Chondrocyte (in vitro differentiated cells): ENCODE measurements at regions not wholly inside any gene's neighbourhood (a gene's known extent, or its start where the extent isn't known, plus 50 kb on each side); places are given as distances from the start of the nearest gene placed in this dataset.

ENCODE experiments used
- DNase-seq: peaks from one replicate; pipeline ENCODE4 v3.0.0; 2021; ENCODE audit warnings: mixed read lengths, low spot score
- H3K27ac Mint-ChIP-seq: one replicate; pipeline ENCODE4 v1.8.0; 2021; ENCODE audit warnings: mild to moderate bottlenecking, moderate library complexity, mixed read lengths; ENCODE audit not compliant: unreplicated experiment
- H3K27me3 Mint-ChIP-seq: 2 replicates; pipeline ENCODE4 v1.8.0; 2021; ENCODE audit warnings: low read depth, mixed read lengths
- H3K36me3 Mint-ChIP-seq: 2 replicates; pipeline ENCODE4 v1.8.0; 2021; ENCODE audit warnings: low read depth, mixed read lengths
- H3K4me1 Mint-ChIP-seq: 2 replicates; pipeline ENCODE4 v1.8.0; 2021; ENCODE audit warnings: low read depth, mild to moderate bottlenecking, mixed read lengths
- H3K4me3 Mint-ChIP-seq: one replicate; pipeline ENCODE4 v1.8.0; 2021; ENCODE audit warnings: mild to moderate bottlenecking, moderate library complexity, mixed read lengths; ENCODE audit not compliant: unreplicated experiment
- H3K9me3 Mint-ChIP-seq: 2 replicates; pipeline ENCODE4 v1.8.0; 2021; ENCODE audit warnings: low read depth, mixed read lengths
- TF ChIP-seq, protein P1 (sequence below): fragments of 200-600 bp; sonication (generic); IDR thresholded peaks from 2 replicates; pipeline ENCODE4 v1.5.0; 2021; ENCODE audit warnings: antibody characterized with exemption, mild to moderate bottlenecking, moderate library complexity

DNA sequence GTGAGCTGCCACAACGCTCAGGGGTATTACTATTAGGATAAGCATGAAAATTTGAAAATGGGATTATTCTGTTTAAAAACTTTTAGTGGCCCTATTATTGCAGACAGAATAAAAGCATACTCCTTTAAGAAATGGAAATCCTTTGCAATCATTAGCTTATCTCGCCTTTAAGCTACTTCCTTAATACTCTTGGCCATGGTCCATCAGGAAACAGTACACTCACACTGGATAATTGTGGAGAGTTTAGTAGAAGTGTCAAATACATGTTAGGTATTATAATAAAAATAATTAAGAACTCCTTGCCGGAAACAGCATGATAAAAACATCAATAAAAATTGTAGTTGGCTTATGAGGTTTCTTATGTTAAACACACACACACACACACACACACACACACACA is 100.4 kb upstream of the PPFIA2 start:
- peaks cover 2% of the 10 kb centered on the region for H3K9me3 Mint-ChIP-seq

DNA sequence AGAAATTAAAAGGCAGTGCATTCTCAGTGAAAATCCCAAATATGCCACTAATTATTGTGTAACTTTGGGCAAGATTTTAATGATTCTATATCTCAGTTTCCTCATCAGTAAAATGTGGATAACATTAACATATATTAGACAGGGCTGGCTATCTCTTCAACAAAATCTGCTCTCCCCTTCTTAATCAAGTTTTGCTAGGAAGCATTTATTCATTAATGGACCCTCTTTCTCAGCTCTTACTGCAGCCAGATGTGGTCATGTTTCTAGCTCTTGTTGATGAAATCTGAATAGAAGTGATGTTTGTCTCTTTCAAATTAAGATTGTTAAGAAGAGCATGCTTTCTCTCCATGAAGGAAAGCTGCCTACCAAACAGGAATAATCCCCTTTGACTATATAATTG is 84.4 kb upstream of the PPFIA2 start:
- H3K27ac Mint-ChIP-seq = no peak overlapping the region
- no peak overlapping the region for H3K4me3 Mint-ChIP-seq
- H3K9me3 Mint-ChIP-seq = no peaks in the 10 kb centered on the region
- peaks cover 4% of the 10 kb centered on the region for H3K27me3 Mint-ChIP-seq
- no peaks in the 10 kb centered on the region for H3K36me3 Mint-ChIP-seq
- DNase-seq = no peak
- H3K4me1 Mint-ChIP-seq = no peaks in the 10 kb centered on the region
- TF ChIP-seq, protein P1, sequence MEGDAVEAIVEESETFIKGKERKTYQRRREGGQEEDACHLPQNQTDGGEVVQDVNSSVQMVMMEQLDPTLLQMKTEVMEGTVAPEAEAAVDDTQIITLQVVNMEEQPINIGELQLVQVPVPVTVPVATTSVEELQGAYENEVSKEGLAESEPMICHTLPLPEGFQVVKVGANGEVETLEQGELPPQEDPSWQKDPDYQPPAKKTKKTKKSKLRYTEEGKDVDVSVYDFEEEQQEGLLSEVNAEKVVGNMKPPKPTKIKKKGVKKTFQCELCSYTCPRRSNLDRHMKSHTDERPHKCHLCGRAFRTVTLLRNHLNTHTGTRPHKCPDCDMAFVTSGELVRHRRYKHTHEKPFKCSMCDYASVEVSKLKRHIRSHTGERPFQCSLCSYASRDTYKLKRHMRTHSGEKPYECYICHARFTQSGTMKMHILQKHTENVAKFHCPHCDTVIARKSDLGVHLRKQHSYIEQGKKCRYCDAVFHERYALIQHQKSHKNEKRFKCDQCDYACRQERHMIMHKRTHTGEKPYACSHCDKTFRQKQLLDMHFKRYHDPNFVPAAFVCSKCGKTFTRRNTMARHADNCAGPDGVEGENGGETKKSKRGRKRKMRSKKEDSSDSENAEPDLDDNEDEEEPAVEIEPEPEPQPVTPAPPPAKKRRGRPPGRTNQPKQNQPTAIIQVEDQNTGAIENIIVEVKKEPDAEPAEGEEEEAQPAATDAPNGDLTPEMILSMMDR = no peak

More for the DNA sequence above, 100.4 kb upstream of the PPFIA2 start:
- H3K36me3 Mint-ChIP-seq = peaks cover 1% of the 10 kb centered on the region
- TF ChIP-seq, protein P1 = no peak
- H3K4me3 Mint-ChIP-seq = no peak overlapping the region
- peaks cover 4% of the 10 kb centered on the region for H3K27me3 Mint-ChIP-seq
- no peaks in the 10 kb centered on the region for H3K4me1 Mint-ChIP-seq
- no peak overlapping the region for H3K27ac Mint-ChIP-seq
- DNase-seq = no peak

DNA sequence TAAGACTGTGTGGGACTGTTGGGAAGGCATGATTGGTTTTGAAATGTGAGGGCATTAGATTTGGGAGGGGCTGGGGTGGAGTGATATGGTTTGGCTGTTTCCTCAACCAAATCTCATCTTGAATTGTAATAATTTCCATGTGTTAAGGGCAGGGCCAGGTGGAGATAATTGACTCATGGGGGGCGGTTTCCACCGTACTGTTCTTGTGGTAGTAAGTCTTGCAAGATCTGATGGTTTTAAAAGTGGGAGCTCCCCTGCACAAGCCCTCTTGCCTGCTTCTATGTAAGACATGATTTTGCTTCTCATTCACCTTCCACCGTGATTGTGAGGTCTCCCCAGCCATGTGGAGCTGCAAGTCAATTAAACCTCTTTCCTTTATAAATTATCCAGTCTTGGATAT is 76.6 kb upstream of the PPFIA2 start:
- Mint-ChIP-seq H3K9me3 (no peaks in the 10 kb centered on the region), H3K27ac (no peak overlapping the region)
- TF ChIP-seq, protein P1 = no peak

DNA sequence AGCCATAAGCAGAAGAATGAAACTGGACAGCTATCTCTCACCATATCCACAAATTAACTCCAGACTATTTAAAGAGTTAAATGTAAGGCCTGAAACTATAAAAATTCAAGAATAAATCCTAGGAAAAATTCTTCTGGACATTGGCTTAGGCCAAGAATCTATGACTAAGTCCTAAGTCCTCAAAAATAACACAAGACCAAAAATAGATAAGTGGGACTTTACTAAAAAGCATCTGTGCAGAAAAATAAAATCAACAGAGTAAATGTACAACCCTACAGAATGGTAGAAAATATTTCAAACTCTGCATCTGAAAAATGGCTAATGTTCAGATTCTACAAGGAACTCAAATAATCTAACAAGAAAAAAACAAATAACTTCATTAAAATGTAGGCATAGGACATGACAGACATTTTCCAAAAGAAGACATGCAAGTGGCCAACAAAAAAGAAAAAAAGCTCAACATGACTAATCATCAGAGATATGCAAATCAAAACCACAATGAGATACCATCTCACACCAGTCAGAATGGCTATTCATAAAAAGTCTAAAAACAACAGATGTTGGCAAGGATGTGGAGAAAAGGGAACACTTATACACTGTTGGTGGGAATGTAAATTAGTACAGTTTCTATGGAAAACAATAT is 61.0 kb upstream of the PPFIA2 start:
- Mint-ChIP-seq H3K27me3 (no peaks in the 10 kb centered on the region), H3K4me1 (peaks cover 12% of the 10 kb centered on the region), H3K27ac (no peak overlapping the region), H3K36me3 (no peaks in the 10 kb centered on the region), H3K9me3 (peaks cover 10% of the 10 kb centered on the region), H3K4me3 (no peak overlapping the region)
- TF ChIP-seq, protein P1 = no peak
- no peak for DNase-seq

More for the DNA sequence above, 76.6 kb upstream of the PPFIA2 start:
- no peak for DNase-seq
- no peaks in the 10 kb centered on the region for H3K36me3 Mint-ChIP-seq
- no peak overlapping the region for H3K4me3 Mint-ChIP-seq
- peaks cover 11% of the 10 kb centered on the region for H3K27me3 Mint-ChIP-seq
- H3K4me1 Mint-ChIP-seq = no peaks in the 10 kb centered on the region

DNA sequence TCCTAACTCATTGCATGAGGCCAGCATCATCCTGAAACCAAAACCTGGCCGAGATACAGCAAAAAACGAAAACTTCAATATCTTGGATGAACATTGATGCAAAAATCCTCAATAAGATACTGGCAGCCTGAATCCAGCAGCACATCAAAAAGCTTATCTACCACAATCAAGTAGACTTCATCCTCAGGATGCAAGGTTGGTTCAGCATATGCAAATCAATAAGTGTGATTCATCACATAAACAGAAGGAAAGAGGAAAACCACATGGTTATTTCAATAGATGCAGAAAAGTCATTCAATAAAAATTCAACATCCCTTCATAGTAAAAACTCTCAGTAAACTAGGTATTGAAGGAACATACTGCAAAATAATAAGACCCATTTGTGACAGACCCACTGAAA is 56.5 kb upstream of the PPFIA2 start:
- no peak overlapping the region for H3K27ac Mint-ChIP-seq
- no peak for DNase-seq
- H3K27me3 Mint-ChIP-seq = no peaks in the 10 kb centered on the region
- no peak overlapping the region for H3K4me3 Mint-ChIP-seq
- TF ChIP-seq, protein P1 = no peak
- H3K4me1 Mint-ChIP-seq = peaks cover 11% of the 10 kb centered on the region
- H3K36me3 Mint-ChIP-seq = no peaks in the 10 kb centered on the region
- peaks cover 22% of the 10 kb centered on the region for H3K9me3 Mint-ChIP-seq
